ENCODE measurements at regions not wholly inside any gene's neighbourhood (a gene's known extent, or its start where the extent isn't known, plus 50 kb on each side); places are given as distances from the start of the nearest gene placed in this dataset.

DNA sequence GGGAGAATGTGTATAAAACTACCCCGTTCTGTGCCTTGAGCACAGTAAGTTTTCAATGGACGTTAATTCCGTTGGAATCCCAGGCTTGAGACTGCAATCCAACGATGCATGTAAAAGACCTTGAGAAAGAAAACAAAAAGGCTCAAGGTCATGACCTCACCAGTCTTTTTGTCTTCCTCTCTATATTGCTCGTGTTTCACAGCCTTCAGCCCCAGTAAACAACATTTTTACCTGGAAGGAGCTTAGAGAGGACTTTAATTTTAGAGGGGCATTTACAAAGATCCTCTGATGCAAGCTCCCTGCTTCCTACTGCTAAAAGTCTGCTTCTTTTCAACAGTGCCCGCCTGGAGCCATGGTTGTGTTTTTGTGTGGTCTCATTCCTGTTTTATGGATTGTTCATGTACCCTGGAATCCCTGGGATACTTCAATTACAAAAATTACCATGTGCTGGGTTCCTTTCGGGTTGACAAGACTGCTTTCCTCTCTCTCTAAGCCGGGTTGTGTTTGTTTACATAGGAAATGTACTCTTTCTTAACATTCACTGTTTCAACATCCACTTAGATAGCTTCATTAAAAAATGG lies 320.1 kb upstream of the NFE2L3 start:
- H3K9me3 ChIP-seq (replicated peaks in 1 of 3) = no peaks in the 10 kb centered on the region
- H3K36me3 ChIP-seq (replicated peaks in 1 of 2) = no peaks in the 10 kb centered on the region
- intact Hi-C loops (cut with DNase I) = no loop called here
- TF ChIP-seq POLR2A (IDR thresholded peaks at IDR 0.05) (no peak), CTCF (IDR thresholded peaks at IDR 0.05) (no peak)
- H3K4me3 ChIP-seq = no peak overlapping the region
- peaks cover 0 to 6% of the 10 kb centered on the region in 2 donors for H3K4me1 ChIP-seq (replicated peaks in 1 of 2)
- no peaks in the 10 kb centered on the region for H3K27me3 ChIP-seq
- 50 to 54% (median 53%) methylated on average over 8 of the region's 8 CpGs for WGBS, 4 donors
- H3K27ac ChIP-seq = peak overlapping the region in 1 of 5 donors; percentile 19
- no peak for DNase-seq

- WGBS, 4 donors = 64 to 75% (median 70%) methylated on average over 7 of the region's 7 CpGs
- no peaks in the 10 kb centered on the region for H3K36me3 ChIP-seq (replicated peaks in 1 of 2)
- H3K4me3 ChIP-seq = no peak overlapping the region
- peak overlapping the region in 1 of 5 donors; percentile 19 for H3K27ac ChIP-seq
- intact Hi-C loops (cut with DNase I) = no loop called here
- no peaks in the 10 kb centered on the region for H3K27me3 ChIP-seq
- TF ChIP-seq POLR2A (IDR thresholded peaks at IDR 0.05) = no peak
- no peak for TF ChIP-seq CTCF (IDR thresholded peaks at IDR 0.05)
- H3K9me3 ChIP-seq (replicated peaks in 1 of 3) = no peaks in the 10 kb centered on the region
- peaks cover 0 to 6% of the 10 kb centered on the region in 2 donors for H3K4me1 ChIP-seq (replicated peaks in 1 of 2)
- DNase-seq = peak in 1 of 7 donors; percentile 6
Measured at GRCh38 chr7:25832456-25832855, 319.5 kb upstream of the NFE2L3 start.

DNA sequence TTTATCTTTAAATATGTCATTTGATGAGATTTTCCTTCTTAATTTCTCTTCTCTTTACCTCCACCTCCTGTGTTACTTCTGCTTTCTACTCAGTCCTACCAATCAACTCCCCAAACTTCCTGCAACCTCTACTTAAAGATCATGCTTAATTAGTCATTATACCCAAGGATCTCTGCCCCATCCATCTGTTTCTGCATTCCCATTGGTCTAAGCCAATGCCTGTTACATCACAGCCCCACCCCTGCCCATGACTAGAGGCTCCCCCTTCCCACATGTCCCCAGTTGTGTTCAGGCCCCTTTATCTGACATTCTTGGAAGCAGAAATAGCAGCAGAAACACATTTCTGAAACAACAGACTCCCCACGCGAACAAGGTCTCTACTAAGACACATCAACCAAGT lies 319.1 kb upstream of the NFE2L3 start:
- Histone ChIP-seq H3K9me3 (replicated peaks in 1 of 3) (no peaks in the 10 kb centered on the region), H3K4me1 (replicated peaks in 1 of 2) (peaks cover 0 to 6% of the 10 kb centered on the region in 2 donors), H3K27ac (peak overlapping the region in 1 of 5 donors; percentile 3), H3K36me3 (replicated peaks in 1 of 2) (no peaks in the 10 kb centered on the region), H3K27me3 (no peaks in the 10 kb centered on the region), H3K4me3 (no peak overlapping the region)
- intact Hi-C loops (cut with DNase I) = no loop called here
- WGBS, 4 donors = 77 to 92% (median 87%) methylated on average over 2 of the region's 2 CpGs
- no peak for DNase-seq
- TF ChIP-seq POLR2A (IDR thresholded peaks at IDR 0.05) = no peak
- no peak for TF ChIP-seq CTCF (IDR thresholded peaks at IDR 0.05)

DNA sequence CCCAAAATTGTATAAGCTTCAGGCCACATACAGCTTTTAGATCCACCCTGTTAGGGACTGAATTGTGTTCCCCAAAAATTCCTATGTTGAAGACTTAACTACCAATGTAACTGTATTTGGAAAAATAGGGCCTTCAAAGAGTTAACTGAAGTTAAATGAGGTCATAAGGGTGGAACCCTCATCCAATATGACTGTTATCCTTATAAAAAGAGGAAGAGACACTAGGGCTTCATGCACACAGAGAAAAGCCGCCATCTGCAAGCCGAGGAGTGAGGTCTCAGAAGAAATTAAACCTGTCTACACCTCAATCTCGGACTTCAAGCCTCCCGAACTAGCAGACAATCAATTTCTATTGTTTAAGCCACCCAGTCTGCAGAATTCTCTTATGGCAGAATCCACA lies 317.9 kb upstream of the NFE2L3 start:
- Histone ChIP-seq H3K4me3 (no peak overlapping the region), H3K9me3 (replicated peaks in 1 of 3) (no peaks in the 10 kb centered on the region), H3K27ac (no peak overlapping the region), H3K4me1 (replicated peaks in 1 of 2) (peaks cover 0 to 6% of the 10 kb centered on the region in 2 donors), H3K27me3 (no peaks in the 10 kb centered on the region), H3K36me3 (replicated peaks in 1 of 2) (no peaks in the 10 kb centered on the region)
- intact Hi-C loops (cut with DNase I) = no loop called here
- 89 to 92% (median 92%) methylated on average over 4 of the region's 4 CpGs for whole genome bisulfite sequencing, 4 donors
- TF ChIP-seq POLR2A (IDR thresholded peaks at IDR 0.05) (no peak), CTCF (IDR thresholded peaks at IDR 0.05) (no peak)
- no peak for DNase-seq

All from adrenal gland (tissue), 9 donors.